HG02885 (cell line): ENCODE measurements at regions not wholly inside any gene's neighbourhood (a gene's known extent, or its start where the extent isn't known, plus 50 kb on each side); places are given as distances from the start of the nearest gene placed in this dataset.
"Not testable (repeated sequence)": the region's sequence is repeated elsewhere in the genome, so short reads cannot be mapped to it uniquely, and the experiment has no call there.

Experiments
- ATAC-seq: cut with Tn5 transposase; IDR thresholded peaks from one replicate; pipeline ENCODE4 v1.9.1; 2021; ENCODE audit warnings: mild to moderate bottlenecking; ENCODE audit not compliant: unreplicated experiment, poor library complexity

GRCh38 chr2:150802635-150803034 is 315.2 kb upstream of the RND3 start:
- no peak for ATAC-seq

- not testable (repeated sequence) for ATAC-seq
Measured at GRCh38 chr2:150796236-150796635, 308.8 kb upstream of the RND3 start.

- ATAC-seq: no peak
Measured at GRCh38 chr2:150792780-150793300, 305.4 kb upstream of the RND3 start.

GRCh38 chr2:150791567-150791966 is 304.1 kb upstream of the RND3 start:
- ATAC-seq: no peak

- no peak for ATAC-seq
Measured at GRCh38 chr2:150789376-150789905, 302.0 kb upstream of the RND3 start.

GRCh38 chr2:150788426-150789140 is 301.1 kb upstream of the RND3 start:
- ATAC-seq: no peak

GRCh38 chr2:150787353-150788093 is 300.1 kb upstream of the RND3 start:
- ATAC-seq: no peak

GRCh38 chr2:150784389-150784788 is 296.9 kb upstream of the RND3 start:
- no peak for ATAC-seq

- no peak for ATAC-seq
Measured at GRCh38 chr2:150783896-150784295, 296.4 kb upstream of the RND3 start.

GRCh38 chr2:150783015-150783414 is 295.5 kb upstream of the RND3 start:
- no peak for ATAC-seq

GRCh38 chr2:150782613-150783012 is 295.1 kb upstream of the RND3 start:
- no peak for ATAC-seq

- ATAC-seq: no peak
Measured at GRCh38 chr2:150781142-150781541, 293.7 kb upstream of the RND3 start.

GRCh38 chr2:150778828-150779227 is 291.4 kb upstream of the RND3 start:
- no peak for ATAC-seq

GRCh38 chr2:150769421-150769820 is 282.0 kb upstream of the RND3 start:
- ATAC-seq: no peak

- no peak for ATAC-seq
Measured at GRCh38 chr2:150767991-150768746, 280.7 kb upstream of the RND3 start.

- no peak for ATAC-seq
Measured at GRCh38 chr2:150762571-150762970, 275.1 kb upstream of the RND3 start.

GRCh38 chr2:150759531-150759930 is 272.1 kb upstream of the RND3 start:
- no peak for ATAC-seq

GRCh38 chr2:150759106-150759505 is 271.6 kb upstream of the RND3 start:
- no peak for ATAC-seq

GRCh38 chr2:150752229-150752628 is 264.8 kb upstream of the RND3 start:
- ATAC-seq: no peak

- no peak for ATAC-seq
Measured at GRCh38 chr2:150750720-150751119, 263.3 kb upstream of the RND3 start.

- no peak for ATAC-seq
Measured at GRCh38 chr2:150742094-150742493, 254.6 kb upstream of the RND3 start.
